PC-3 (cell line): ENCODE measurements at regions not wholly inside any gene's neighbourhood (a gene's known extent, or its start where the extent isn't known, plus 50 kb on each side); places are given as distances from the start of the nearest gene placed in this dataset.
"Not testable (repeated sequence)": the region's sequence is repeated elsewhere in the genome, so short reads cannot be mapped to it uniquely, and the experiment has no call there.

Source experiments
- ATAC-seq: fragments of 200-7000 bp; cut with Tn5 transposase; 2 replicates; pipeline ENCODE4 v1.9.1; 2020; ENCODE audit warnings: mild to moderate bottlenecking, moderate library complexity
- BruUV-seq: library from RNA; stranded (reverse); fragments of 400-500 nt; replicated peaks from 2 replicates; lab custom pipeline; 2021; lab: Mats Ljungman, UMichigan
- CTCF ChIA-PET: fragments of 300-600 bp; sonication (Branson Sonifier 250); formaldehyde crosslinking; loops from one replicate; lab custom pipeline; 2022; ENCODE audit warnings: antibody characterized with exemption; lab: Charles Lee
- POLR2A ChIA-PET: fragments of 300-600 bp; sonication (Branson Sonifier 250); formaldehyde crosslinking; loops from one replicate; lab custom pipeline; 2022; ENCODE audit warnings: antibody characterized with exemption; ENCODE audit not compliant: unreplicated experiment; lab: Charles Lee
- DNase-seq: peaks from one replicate; pipeline ENCODE4 v3.0.0-alpha.2; 2015
- H2AFZ ChIP-seq: fragments of 300-600 bp; sonication (generic); 2 replicates; pipeline ENCODE4 v1.6.0; 2016; ENCODE audit warnings: antibody characterized with exemption, low read length
- H3F3A ChIP-seq: fragments of 300-600 bp; sonication (generic); one replicate; pipeline ENCODE4 v1.6.0; 2017; ENCODE audit warnings: antibody characterized with exemption, low read length, control low read depth, mild to moderate bottlenecking; ENCODE audit not compliant: unreplicated experiment
- H3K27ac ChIP-seq: fragments of 300-600 bp; sonication (generic); 2 replicates; pipeline ENCODE4 v1.5.1; 2016; ENCODE audit warnings: mild to moderate bottlenecking, low read length
- H3K27me3 ChIP-seq: fragments of 300-600 bp; sonication (generic); 2 replicates; pipeline ENCODE4 v1.6.1; 2016; ENCODE audit warnings: low read length, mixed read lengths
- H3K36me3 ChIP-seq: fragments of 300-600 bp; sonication (generic); 2 replicates; pipeline ENCODE4 v1.6.1; 2016; ENCODE audit warnings: low read depth, mixed run types, low read length, mixed read lengths
- H3K4me1 ChIP-seq: fragments of 300-600 bp; sonication (generic); 2 replicates; pipeline ENCODE4 v1.5.1; 2016; ENCODE audit warnings: low read length; ENCODE audit not compliant: insufficient read depth
- H3K4me2 ChIP-seq: fragments of 300-600 bp; sonication (generic); 2 replicates; pipeline ENCODE4 v1.6.0; 2016; ENCODE audit warnings: low read length
- H3K4me3 ChIP-seq: fragments of 300-600 bp; sonication (generic); 2 replicates; pipeline ENCODE4 v1.5.1; 2016; ENCODE audit warnings: mild to moderate bottlenecking, low read length, mixed read lengths
- H3K79me2 ChIP-seq: fragments of 300-600 bp; sonication (generic); 2 replicates; pipeline ENCODE4 v1.6.1; 2017; ENCODE audit warnings: low read length, mixed read lengths
- H3K9ac ChIP-seq: fragments of 300-600 bp; sonication (generic); 2 replicates; pipeline ENCODE4 v1.6.0; 2016; ENCODE audit warnings: mild to moderate bottlenecking, low read length
- H3K9me2 ChIP-seq: fragments of 300-600 bp; sonication (generic); replicated peaks from 2 replicates; pipeline ENCODE4 v1.6.1; 2016; ENCODE audit warnings: mixed run types, low read length, mixed read lengths
- H3K9me3 ChIP-seq: fragments of 300-600 bp; sonication (generic); 2 replicates; pipeline ENCODE4 v1.6.1; 2016; ENCODE audit warnings: low read length, mixed read lengths
- H4K20me1 ChIP-seq: fragments of 300-600 bp; sonication (generic); 2 replicates; pipeline ENCODE4 v1.6.1; 2016; ENCODE audit warnings: low read length, mixed read lengths
- CTCF ChIP-seq: fragments of 300-600 bp; sonication (generic); conservative IDR thresholded peaks from 2 replicates; pipeline ENCODE4 v1.5.1; 2017; ENCODE audit warnings: antibody characterized with exemption, low read depth, mild to moderate bottlenecking, low read length
- EZH2 ChIP-seq: fragments of 300-600 bp; sonication (generic); IDR thresholded peaks from one replicate; pipeline ENCODE4 v1.6.1; 2017; ENCODE audit warnings: antibody characterized with exemption, mild to moderate bottlenecking, low read length; ENCODE audit not compliant: unreplicated experiment
- EZH2phosphoT487 ChIP-seq: fragments of 300-600 bp; sonication (generic); IDR thresholded peaks from 2 replicates; pipeline ENCODE4 v1.6.1; 2018; ENCODE audit warnings: mild to moderate bottlenecking, antibody characterized with exemption, low read length, borderline replicate concordance
- intact Hi-C: fragments of 100-400 bp; cut with micrococcal nuclease; formaldehyde crosslinking; loops from 2 replicates; pipeline ENCODE4 v1.9.0; 2023

GRCh38 chr7:63856466-63856865, 142.2 kb upstream of the ZNF722 start:
- intact Hi-C loops, H3K4me2 ChIP-seq, H3K9ac ChIP-seq, H3F3A ChIP-seq, H3K9me2 ChIP-seq, H2AFZ ChIP-seq, H3K4me1 ChIP-seq, H3K4me3 ChIP-seq, H3K36me3 ChIP-seq, H4K20me1 ChIP-seq, H3K27ac ChIP-seq, H3K9me3 ChIP-seq, CTCF ChIA-PET, H3K79me2 ChIP-seq, DNase-seq, ATAC-seq, H3K27me3 ChIP-seq, POLR2A ChIA-PET, BruUV-seq: not testable (repeated sequence)

- ChIA-PET CTCF (no interaction called here), POLR2A (no interaction called here)
- intact Hi-C loops = no loop called here
- H4K20me1 ChIP-seq = no peaks in the 10 kb centered on the region
- 0 out of 2 replicates have a peak, but pooled peaks cover 4% of the 10 kb centered on the region for H3K9me3 ChIP-seq
- no peak overlapping the region for H3K27ac ChIP-seq
- no peak overlapping the region for H2AFZ ChIP-seq
- BruUV-seq = no TSS peak
- H3K4me3 ChIP-seq = no peak overlapping the region
- no peaks in the 10 kb centered on the region for H3K9me2 ChIP-seq
- DNase-seq (no peak), ATAC-seq (no peak)
- H3K36me3 ChIP-seq = no peaks in the 10 kb centered on the region; the same call in 1 of the 2 replicates
- no peak overlapping the region for H3K4me2 ChIP-seq
- H3K27me3 ChIP-seq = no peaks in the 10 kb centered on the region
- H3F3A ChIP-seq = no peaks in the 10 kb centered on the region
- TF ChIP-seq CTCF = no peak
- no peak for TF ChIP-seq EZH2
- TF ChIP-seq EZH2phosphoT487 = no peak
- no peak overlapping the region for H3K9ac ChIP-seq
- H3K79me2 ChIP-seq = no peaks in the 10 kb centered on the region
- no peaks in the 10 kb centered on the region for H3K4me1 ChIP-seq
Observed at GRCh38 chr7:63867127-63867526, 131.5 kb upstream of the ZNF722 start.

- H3K4me2 ChIP-seq, H2AFZ ChIP-seq, H3K27ac ChIP-seq, BruUV-seq, H3F3A ChIP-seq, H4K20me1 ChIP-seq, CTCF ChIA-PET, intact Hi-C loops, ATAC-seq, H3K36me3 ChIP-seq, DNase-seq, H3K9me2 ChIP-seq, POLR2A ChIA-PET, H3K9ac ChIP-seq, H3K27me3 ChIP-seq, H3K79me2 ChIP-seq, H3K4me3 ChIP-seq, H3K4me1 ChIP-seq: not testable (repeated sequence)
- peaks cover 42% of the 10 kb centered on the region for H3K9me3 ChIP-seq
Observed at GRCh38 chr7:63874242-63874641, 124.4 kb upstream of the ZNF722 start.

- intact Hi-C loops = no loop called here
- Histone ChIP-seq H3K4me1 (no peaks in the 10 kb centered on the region), H3K9ac (no peak overlapping the region), H3K79me2 (no peaks in the 10 kb centered on the region), H3K36me3 (no peaks in the 10 kb centered on the region), H2AFZ (no peak overlapping the region), H3K4me3 (no peak overlapping the region), H3K9me2 (no peaks in the 10 kb centered on the region), H4K20me1 (no peaks in the 10 kb centered on the region), H3K27me3 (no peaks in the 10 kb centered on the region), H3K4me2 (no peak overlapping the region), H3K9me3 (peaks cover 53% of the 10 kb centered on the region), H3K27ac (no peak overlapping the region), H3F3A (no peaks in the 10 kb centered on the region)
- ChIA-PET CTCF (no interaction called here), POLR2A (no interaction called here)
- BruUV-seq = no TSS peak
- no peak for TF ChIP-seq EZH2phosphoT487
- no peak for TF ChIP-seq EZH2
- no peak for TF ChIP-seq CTCF
- DNase-seq = no peak
- no peak for ATAC-seq
Observed at GRCh38 chr7:63876707-63877322, 121.8 kb upstream of the ZNF722 start.
